GM12875 (cell line): ENCODE measurements at regions not wholly inside any gene's neighbourhood (a gene's known extent, or its start where the extent isn't known, plus 50 kb on each side); places are given as distances from the start of the nearest gene placed in this dataset.

Experiments
- H3K4me3 ChIP-seq: one replicate; pipeline ENCODE4 v1.5.1; 2011; ENCODE audit warnings: low read depth, low read length, control low read depth
- CTCF ChIP-seq: IDR thresholded peaks from 2 replicates; pipeline ENCODE4 v1.5.1; 2011; ENCODE audit warnings: low read depth, mild to moderate bottlenecking, control low read depth, inconsistent platforms, low read length, moderate library complexity, borderline replicate concordance; ENCODE audit not compliant: insufficient read depth

DNA sequence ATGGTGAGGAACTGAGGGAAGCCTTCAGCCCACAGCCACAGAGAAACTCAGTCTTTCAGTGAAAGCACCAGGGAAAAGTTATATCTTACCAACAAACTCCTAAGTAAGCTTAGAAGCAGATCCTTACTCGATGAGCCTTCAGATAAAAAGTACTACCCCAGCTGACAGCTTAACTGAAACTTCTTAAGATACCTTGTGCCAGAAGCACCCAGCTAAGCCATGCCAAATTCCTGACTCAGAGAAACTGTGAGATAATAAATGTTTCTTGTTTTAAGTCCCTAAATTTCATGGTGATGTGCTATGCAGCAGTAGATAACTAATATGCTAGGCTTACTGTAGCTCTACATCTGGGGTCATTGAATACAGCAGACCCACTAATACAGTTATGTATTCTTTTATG, 2025.0 kb downstream of the LRRC4C start:
- TF ChIP-seq CTCF, result no peak
- no peak overlapping the region for H3K4me3 ChIP-seq

DNA sequence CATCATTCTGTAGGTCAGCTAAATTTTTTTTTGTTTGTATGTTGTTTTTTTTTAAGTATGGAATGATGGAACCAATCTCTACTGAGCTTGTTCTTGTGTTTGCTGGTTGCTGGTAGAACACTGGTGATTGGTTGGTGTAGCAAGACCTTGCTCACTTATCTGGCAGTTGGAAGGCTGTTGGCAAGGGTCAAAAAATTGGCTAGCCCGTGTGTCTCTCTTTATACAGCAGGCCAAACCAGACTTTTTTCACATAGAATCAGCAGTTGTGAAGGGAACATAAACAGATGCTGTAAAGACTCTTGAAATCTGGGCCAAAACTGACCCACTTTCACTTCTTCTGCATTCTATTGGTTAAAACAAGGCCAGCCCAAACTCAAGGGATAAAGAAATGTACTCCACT, 2026.5 kb downstream of the LRRC4C start:
- no peak overlapping the region for H3K4me3 ChIP-seq
- TF ChIP-seq CTCF, result no peak

- H3K4me3 ChIP-seq, result no peak overlapping the region
- TF ChIP-seq CTCF, result no peak
These were observed 2034.2 kb downstream of the LRRC4C start for GRCh38 chr11:39425226-39425625.

- H3K4me3 ChIP-seq, result no peak overlapping the region
- no peak for TF ChIP-seq CTCF
These were observed 2047.3 kb downstream of the LRRC4C start for GRCh38 chr11:39412117-39412516.

GRCh38 chr11:39385911-39386310, 2073.5 kb downstream of the LRRC4C start:
- no peak for TF ChIP-seq CTCF
- no peak overlapping the region for H3K4me3 ChIP-seq

GRCh38 chr11:39374963-39375698, 2084.3 kb downstream of the LRRC4C start:
- no peak for TF ChIP-seq CTCF
- H3K4me3 ChIP-seq, result no peak overlapping the region

GRCh38 chr11:39367534-39367933, 2091.9 kb downstream of the LRRC4C start:
- H3K4me3 ChIP-seq, result no peak overlapping the region

More at GRCh38 chr11:39367534-39367933, 2091.9 kb downstream of the LRRC4C start:
- TF ChIP-seq CTCF, result no peak
